Inflammatory macrophage treated with lipopolysaccharide for 4 hours (primary cell): ENCODE measurements at regions not wholly inside any gene's neighbourhood (a gene's known extent, or its start where the extent isn't known, plus 50 kb on each side); places are given as distances from the start of the nearest gene placed in this dataset.
A peak's percentile ranks its signal among the peaks of the same experiment; 100 is the strongest.

Source experiments
- DNase-seq: peaks from one replicate; pipeline ENCODE4 v3.0.0-alpha.2; 2020

- DNase-seq = no peak
These were observed 1482.1 kb upstream of the MIR17HG start for GRCh38 chr13:89865164-89866064.

GRCh38 chr13:89869312-89869711 is 1478.2 kb upstream of the MIR17HG start:
- no peak for DNase-seq

- no peak for DNase-seq
These were observed 1468.6 kb upstream of the MIR17HG start for GRCh38 chr13:89878904-89879303.

- no peak for DNase-seq
These were observed 1467.3 kb upstream of the MIR17HG start for GRCh38 chr13:89880201-89880600.

- DNase-seq = no peak
These were observed 1463.5 kb upstream of the MIR17HG start for GRCh38 chr13:89883893-89884448.

GRCh38 chr13:89890806-89891205 is 1456.7 kb upstream of the MIR17HG start:
- DNase-seq = no peak

- DNase-seq = no peak
These were observed 1456.1 kb upstream of the MIR17HG start for GRCh38 chr13:89891416-89891815.

- no peak for DNase-seq
These were observed 1449.8 kb upstream of the MIR17HG start for GRCh38 chr13:89897681-89898080.

- DNase-seq = no peak
These were observed 1448.0 kb upstream of the MIR17HG start for GRCh38 chr13:89899302-89900103.

- DNase-seq = no peak
These were observed 1447.3 kb upstream of the MIR17HG start for GRCh38 chr13:89900104-89900765.

GRCh38 chr13:89902223-89902622 is 1445.3 kb upstream of the MIR17HG start:
- DNase-seq = no peak

GRCh38 chr13:89903115-89903514 is 1444.4 kb upstream of the MIR17HG start:
- DNase-seq = no peak

GRCh38 chr13:89910166-89910565 is 1437.3 kb upstream of the MIR17HG start:
- no peak for DNase-seq

GRCh38 chr13:89916551-89916950 is 1430.9 kb upstream of the MIR17HG start:
- no peak for DNase-seq

- DNase-seq = no peak
These were observed 1427.0 kb upstream of the MIR17HG start for GRCh38 chr13:89920461-89920860.

GRCh38 chr13:89923052-89923451 is 1424.4 kb upstream of the MIR17HG start:
- DNase-seq = no peak

GRCh38 chr13:89923736-89924135 is 1423.8 kb upstream of the MIR17HG start:
- DNase-seq = peak; percentile 58

GRCh38 chr13:89925107-89925506 is 1422.4 kb upstream of the MIR17HG start:
- peak; percentile 22 for DNase-seq

GRCh38 chr13:89930861-89931260 is 1416.6 kb upstream of the MIR17HG start:
- no peak for DNase-seq

- DNase-seq = no peak
These were observed 1414.6 kb upstream of the MIR17HG start for GRCh38 chr13:89932902-89933301.

GRCh38 chr13:89936256-89936655 is 1411.2 kb upstream of the MIR17HG start:
- no peak for DNase-seq

GRCh38 chr13:89937420-89937819 is 1410.1 kb upstream of the MIR17HG start:
- DNase-seq = no peak

- no peak for DNase-seq
These were observed 1407.1 kb upstream of the MIR17HG start for GRCh38 chr13:89940383-89940782.
